Esophagus muscularis mucosa (tissue), 4 donors: ENCODE measurements at regions not wholly inside any gene's neighbourhood (a gene's known extent, or its start where the extent isn't known, plus 50 kb on each side); places are given as distances from the start of the nearest gene placed in this dataset.

Experiments
- EP300 ChIP-seq: sonication (generic); formaldehyde crosslinking; IDR thresholded peaks from one replicate; pipeline ENCODE4 v1.6.1; 2017; ENCODE audit warnings: antibody characterized with exemption
- POLR2A ChIP-seq: fragments of 450-650 bp; IDR thresholded peaks from one replicate; pipeline ENCODE4 v1.6.1; 2017; ENCODE audit warnings: antibody characterized with exemption, moderate library complexity, mild to moderate bottlenecking, low read depth
- POLR2AphosphoS5 ChIP-seq, 2 donors: sonication (generic); formaldehyde crosslinking; IDR thresholded peaks; one replicate each; pipeline ENCODE4 v1.6.1; 2017; ENCODE audit warnings: antibody characterized with exemption in 2 of 2
- TF ChIP-seq, protein P1 (sequence below), 3 experiments: fragments of 200-600 bp in 2 of 3; fragments of 450-650 bp in 1 of 3; sonication (generic) in 2 of 3; IDR thresholded peaks; one replicate each; pipeline ENCODE4 v1.5.1; 2017 to 2019; ENCODE audit warnings: antibody characterized with exemption in 3 of 3, mild to moderate bottlenecking in 2 of 3, moderate library complexity in 1 of 3

DNA sequence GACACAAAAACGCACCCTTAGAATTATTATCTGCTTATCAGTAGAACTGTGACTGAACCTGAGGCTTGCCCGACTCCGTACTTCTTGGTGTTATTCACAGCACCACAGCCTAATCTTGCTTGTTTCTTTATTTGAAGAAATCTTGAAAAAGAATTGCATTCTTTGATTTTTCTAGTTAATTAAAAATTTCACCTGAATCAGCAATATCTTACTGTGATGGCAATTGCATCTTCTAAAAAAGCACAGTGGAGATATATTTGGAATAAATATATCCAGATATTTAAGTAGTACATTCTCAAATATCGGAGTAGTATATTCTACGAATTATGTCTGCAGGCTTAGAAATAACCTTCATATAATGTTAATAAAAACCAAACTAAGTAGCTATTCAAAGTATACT lies 90.1 kb upstream of the LYSMD4 start:
- no peak for TF ChIP-seq POLR2AphosphoS5 (IDR thresholded peaks at IDR 0.05)
- no peak for TF ChIP-seq EP300
- TF ChIP-seq, protein P1, sequence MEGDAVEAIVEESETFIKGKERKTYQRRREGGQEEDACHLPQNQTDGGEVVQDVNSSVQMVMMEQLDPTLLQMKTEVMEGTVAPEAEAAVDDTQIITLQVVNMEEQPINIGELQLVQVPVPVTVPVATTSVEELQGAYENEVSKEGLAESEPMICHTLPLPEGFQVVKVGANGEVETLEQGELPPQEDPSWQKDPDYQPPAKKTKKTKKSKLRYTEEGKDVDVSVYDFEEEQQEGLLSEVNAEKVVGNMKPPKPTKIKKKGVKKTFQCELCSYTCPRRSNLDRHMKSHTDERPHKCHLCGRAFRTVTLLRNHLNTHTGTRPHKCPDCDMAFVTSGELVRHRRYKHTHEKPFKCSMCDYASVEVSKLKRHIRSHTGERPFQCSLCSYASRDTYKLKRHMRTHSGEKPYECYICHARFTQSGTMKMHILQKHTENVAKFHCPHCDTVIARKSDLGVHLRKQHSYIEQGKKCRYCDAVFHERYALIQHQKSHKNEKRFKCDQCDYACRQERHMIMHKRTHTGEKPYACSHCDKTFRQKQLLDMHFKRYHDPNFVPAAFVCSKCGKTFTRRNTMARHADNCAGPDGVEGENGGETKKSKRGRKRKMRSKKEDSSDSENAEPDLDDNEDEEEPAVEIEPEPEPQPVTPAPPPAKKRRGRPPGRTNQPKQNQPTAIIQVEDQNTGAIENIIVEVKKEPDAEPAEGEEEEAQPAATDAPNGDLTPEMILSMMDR (IDR thresholded peaks at IDR 0.05), result no peak
- TF ChIP-seq POLR2A, result no peak
